ENCODE measurements at regions not wholly inside any gene's neighbourhood (a gene's known extent, or its start where the extent isn't known, plus 50 kb on each side); places are given as distances from the start of the nearest gene placed in this dataset.

DNA sequence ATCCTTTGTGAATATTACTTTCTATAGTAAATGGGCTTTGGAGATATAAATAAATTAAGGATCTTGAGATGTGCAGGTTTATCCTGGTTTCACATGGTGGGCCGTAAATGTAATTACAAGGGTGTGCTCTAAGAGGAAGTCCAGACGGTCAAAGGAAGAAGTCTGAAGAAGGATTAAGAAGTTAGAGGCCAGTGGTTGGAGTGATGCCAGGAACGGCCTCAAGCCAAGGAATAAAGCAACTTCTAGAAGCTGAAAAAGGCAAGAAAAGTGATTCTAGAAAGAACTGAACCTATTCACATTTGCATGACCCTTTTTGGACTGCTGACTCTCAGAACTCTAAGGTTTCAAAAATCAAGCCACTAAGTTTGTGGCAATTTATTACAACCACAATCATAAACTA is 981.3 kb upstream of the ALCAM start:
- no peak overlapping the region for H3K4me3 ChIP-seq (ENCODE audit: low read depth in 1 of 2, low read length in 2 of 2)

DNA sequence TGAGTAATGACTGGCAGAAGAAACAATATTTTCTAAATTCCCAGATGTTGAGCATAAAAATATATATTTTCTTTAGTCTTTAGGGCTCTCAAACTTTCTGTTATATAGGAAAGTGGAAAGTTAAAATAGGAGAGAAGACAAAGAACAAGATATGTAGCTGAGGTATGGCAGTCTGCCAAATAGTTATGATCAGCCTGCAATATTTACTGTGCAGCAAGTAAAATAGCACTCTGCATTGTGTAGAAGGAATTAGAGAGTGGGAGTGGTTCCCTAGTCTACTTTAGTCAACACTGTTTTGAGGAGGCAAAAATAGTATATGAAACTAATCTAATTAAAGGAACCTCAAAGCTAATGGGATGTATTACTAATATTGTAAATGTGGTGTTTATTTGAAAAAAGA is 978.1 kb upstream of the ALCAM start:
- H3K9me3 ChIP-seq (ENCODE audit: control insufficient read depth in 1 of 2, low read length in 2 of 2), result no peaks in the 10 kb centered on the region
- no peak overlapping the region for H3K9ac ChIP-seq (ENCODE audit: low read depth in 1 of 2, low read length in 2 of 2)
- H3K27me3 ChIP-seq (ENCODE audit: control insufficient read depth in 1 of 2, insufficient read depth in 2 of 2, low read length in 2 of 2), result no peaks in the 10 kb centered on the region
- no peaks in the 10 kb centered on the region for H3K36me3 ChIP-seq (ENCODE audit: control insufficient read depth in 1 of 2, insufficient read depth in 2 of 2, low read length in 2 of 2)
- H3K4me3 ChIP-seq (ENCODE audit: low read depth in 1 of 2, low read length in 2 of 2), result no peak overlapping the region
- no peak overlapping the region for H3K27ac ChIP-seq (ENCODE audit: low read depth, low read length)
- H3K4me1 ChIP-seq (ENCODE audit: control insufficient read depth in 1 of 2, insufficient read depth in 2 of 2, low read length in 2 of 2), result no peaks in the 10 kb centered on the region

More for the DNA sequence above, 981.3 kb upstream of the ALCAM start:
- Histone ChIP-seq H3K9me3 (ENCODE audit: control insufficient read depth in 1 of 2, low read length in 2 of 2) (no peaks in the 10 kb centered on the region), H3K27me3 (ENCODE audit: control insufficient read depth in 1 of 2, insufficient read depth in 2 of 2, low read length in 2 of 2) (no peaks in the 10 kb centered on the region), H3K9ac (ENCODE audit: low read depth in 1 of 2, low read length in 2 of 2) (no peak overlapping the region), H3K36me3 (ENCODE audit: control insufficient read depth in 1 of 2, insufficient read depth in 2 of 2, low read length in 2 of 2) (no peaks in the 10 kb centered on the region), H3K27ac (ENCODE audit: low read depth, low read length) (no peak overlapping the region), H3K4me1 (ENCODE audit: control insufficient read depth in 1 of 2, insufficient read depth in 2 of 2, low read length in 2 of 2) (no peaks in the 10 kb centered on the region)

DNA sequence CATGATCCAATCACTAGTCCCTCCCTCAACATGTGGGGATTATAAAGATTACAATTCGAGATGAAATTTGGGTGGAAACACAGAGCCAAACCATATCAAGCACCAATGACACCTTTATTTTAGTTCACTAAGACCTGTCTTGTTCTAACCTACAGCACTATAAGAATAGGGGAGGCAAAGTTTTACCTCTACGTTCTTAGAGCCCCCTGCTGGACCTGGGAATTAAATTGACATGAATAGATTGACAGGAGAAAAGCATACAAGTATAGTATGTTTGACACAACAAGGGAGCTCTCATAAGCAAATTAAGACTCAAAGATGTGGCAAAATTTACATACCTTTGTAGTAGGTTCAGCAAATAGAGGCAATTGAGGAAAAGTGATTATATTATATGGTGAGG is 974.4 kb upstream of the ALCAM start:
- H3K4me3 ChIP-seq (ENCODE audit: low read depth in 1 of 2, low read length in 2 of 2), result no peak overlapping the region
- H3K36me3 ChIP-seq (ENCODE audit: control insufficient read depth in 1 of 2, insufficient read depth in 2 of 2, low read length in 2 of 2), result no peaks in the 10 kb centered on the region
- H3K4me1 ChIP-seq (ENCODE audit: control insufficient read depth in 1 of 2, insufficient read depth in 2 of 2, low read length in 2 of 2), result no peaks in the 10 kb centered on the region
- no peaks in the 10 kb centered on the region for H3K9me3 ChIP-seq (ENCODE audit: control insufficient read depth in 1 of 2, low read length in 2 of 2)
- no peaks in the 10 kb centered on the region for H3K27me3 ChIP-seq (ENCODE audit: control insufficient read depth in 1 of 2, insufficient read depth in 2 of 2, low read length in 2 of 2)
- H3K9ac ChIP-seq (ENCODE audit: low read depth in 1 of 2, low read length in 2 of 2), result no peak overlapping the region
- no peak overlapping the region for H3K27ac ChIP-seq (ENCODE audit: low read depth, low read length)

DNA sequence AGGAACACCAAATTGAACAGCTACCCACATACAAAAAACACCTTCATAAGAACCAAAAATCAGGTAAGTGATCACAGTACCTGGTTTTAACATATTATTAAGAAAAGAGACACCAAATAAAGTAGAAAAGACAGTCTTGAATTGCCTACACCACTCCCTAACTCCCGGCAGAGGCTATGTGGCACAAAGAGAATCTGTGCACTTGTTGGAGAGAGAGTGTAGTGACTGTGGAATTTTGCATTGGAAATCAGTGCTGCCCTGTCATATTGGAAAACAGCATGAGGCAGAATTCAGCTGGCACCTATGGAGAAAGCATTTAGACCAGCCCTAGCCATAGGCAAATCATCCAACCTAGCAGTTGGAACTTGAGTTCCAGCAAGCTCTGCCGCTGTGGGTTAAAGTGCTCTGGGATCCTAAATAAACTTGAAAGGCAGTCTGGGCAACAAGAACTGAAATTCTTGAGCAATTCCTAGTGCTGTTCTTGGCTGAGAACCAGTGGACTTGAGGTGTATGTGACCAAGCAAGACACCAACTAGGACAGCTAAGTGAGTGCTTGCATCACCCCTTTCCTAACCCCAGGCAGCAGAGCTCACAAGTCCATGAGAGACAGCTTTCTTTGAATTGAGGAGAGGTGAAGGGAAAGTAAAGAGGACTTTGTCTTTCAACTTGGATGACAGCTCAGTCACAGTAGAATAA is 969.6 kb upstream of the ALCAM start:
- H3K27me3 ChIP-seq (ENCODE audit: control insufficient read depth in 1 of 2, insufficient read depth in 2 of 2, low read length in 2 of 2), result no peaks in the 10 kb centered on the region
- no peaks in the 10 kb centered on the region for H3K36me3 ChIP-seq (ENCODE audit: control insufficient read depth in 1 of 2, insufficient read depth in 2 of 2, low read length in 2 of 2)
- H3K4me3 ChIP-seq (ENCODE audit: low read depth in 1 of 2, low read length in 2 of 2), result no peak overlapping the region
- H3K27ac ChIP-seq (ENCODE audit: low read depth, low read length), result no peak overlapping the region
- H3K4me1 ChIP-seq (ENCODE audit: control insufficient read depth in 1 of 2, insufficient read depth in 2 of 2, low read length in 2 of 2), result no peaks in the 10 kb centered on the region
- no peak overlapping the region for H3K9ac ChIP-seq (ENCODE audit: low read depth in 1 of 2, low read length in 2 of 2)
- H3K9me3 ChIP-seq (ENCODE audit: control insufficient read depth in 1 of 2, low read length in 2 of 2), result peaks cover 0 to 4% of the 10 kb centered on the region in 2 donors

DNA sequence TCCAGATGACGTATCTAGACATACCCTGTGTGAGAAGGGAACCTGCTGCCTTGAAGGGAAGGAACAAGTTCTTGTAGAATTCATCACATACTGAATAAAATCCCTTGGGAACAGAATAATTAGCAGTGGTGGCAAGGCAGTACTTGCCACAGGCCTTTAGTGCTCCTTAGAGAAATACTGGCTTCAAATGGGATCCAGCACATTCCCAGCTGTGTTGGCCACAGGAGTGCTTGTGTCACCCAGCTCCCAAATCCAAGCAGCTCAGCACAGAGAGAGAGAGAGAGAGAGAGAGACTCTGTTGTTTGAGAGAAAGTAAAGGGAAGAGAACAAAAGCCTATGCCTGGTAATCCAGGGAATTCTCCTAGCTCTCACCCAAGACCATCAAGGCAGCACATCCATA is 969.0 kb upstream of the ALCAM start:
- Histone ChIP-seq H3K4me1 (ENCODE audit: control insufficient read depth in 1 of 2, insufficient read depth in 2 of 2, low read length in 2 of 2) (no peaks in the 10 kb centered on the region), H3K27me3 (ENCODE audit: control insufficient read depth in 1 of 2, insufficient read depth in 2 of 2, low read length in 2 of 2) (no peaks in the 10 kb centered on the region), H3K4me3 (ENCODE audit: low read depth in 1 of 2, low read length in 2 of 2) (no peak overlapping the region), H3K27ac (ENCODE audit: low read depth, low read length) (no peak overlapping the region), H3K9ac (ENCODE audit: low read depth in 1 of 2, low read length in 2 of 2) (no peak overlapping the region), H3K36me3 (ENCODE audit: control insufficient read depth in 1 of 2, insufficient read depth in 2 of 2, low read length in 2 of 2) (no peaks in the 10 kb centered on the region), H3K9me3 (ENCODE audit: control insufficient read depth in 1 of 2, low read length in 2 of 2) (peaks cover 0 to 4% of the 10 kb centered on the region in 2 donors)

DNA sequence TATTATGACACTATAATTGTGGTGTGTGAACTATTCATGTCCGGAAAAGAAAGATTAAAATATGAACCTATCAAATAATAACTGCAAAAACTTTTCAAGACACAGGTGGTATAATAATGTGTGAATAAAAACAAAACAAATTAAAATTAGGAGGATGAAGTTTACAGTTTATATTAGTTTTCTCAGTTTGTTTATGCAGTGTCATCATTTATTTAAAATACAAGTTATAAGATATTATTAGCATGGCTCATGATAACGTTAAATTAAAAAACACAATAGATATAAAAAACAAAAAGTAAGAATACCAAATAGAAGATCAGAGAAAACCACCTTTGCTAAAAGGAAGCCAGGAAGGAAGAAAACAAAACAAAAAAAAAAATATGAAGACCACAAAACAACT is 963.8 kb upstream of the ALCAM start:
- Histone ChIP-seq H3K36me3 (ENCODE audit: control insufficient read depth in 1 of 2, insufficient read depth in 2 of 2, low read length in 2 of 2) (no peaks in the 10 kb centered on the region), H3K4me1 (ENCODE audit: control insufficient read depth in 1 of 2, insufficient read depth in 2 of 2, low read length in 2 of 2) (no peaks in the 10 kb centered on the region), H3K9me3 (ENCODE audit: control insufficient read depth in 1 of 2, low read length in 2 of 2) (peaks cover 0 to 3% of the 10 kb centered on the region in 2 donors), H3K9ac (ENCODE audit: low read depth in 1 of 2, low read length in 2 of 2) (no peak overlapping the region), H3K27me3 (ENCODE audit: control insufficient read depth in 1 of 2, insufficient read depth in 2 of 2, low read length in 2 of 2) (no peaks in the 10 kb centered on the region), H3K27ac (ENCODE audit: low read depth, low read length) (no peak overlapping the region), H3K4me3 (ENCODE audit: low read depth in 1 of 2, low read length in 2 of 2) (no peak overlapping the region)

DNA sequence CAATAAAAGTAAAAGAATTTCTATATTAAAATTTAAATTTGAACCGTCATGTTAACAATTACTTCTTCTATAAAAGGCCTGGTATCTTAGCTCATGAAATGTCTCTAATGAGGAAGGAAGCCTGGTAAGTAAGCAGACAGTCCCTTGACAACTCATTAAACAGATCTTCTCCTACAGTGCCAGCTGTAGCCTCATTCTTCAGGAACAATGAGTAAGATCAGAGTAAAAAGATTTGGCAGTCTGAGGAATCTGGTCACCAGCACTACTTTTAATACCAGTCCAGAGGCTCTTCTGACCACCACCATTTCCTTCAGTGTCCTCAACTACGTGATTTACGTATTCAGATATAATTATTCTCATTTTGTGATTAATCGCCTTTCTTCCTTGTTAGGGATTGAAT is 955.0 kb upstream of the ALCAM start:
- no peaks in the 10 kb centered on the region for H3K4me1 ChIP-seq (ENCODE audit: control insufficient read depth in 1 of 2, insufficient read depth in 2 of 2, low read length in 2 of 2)
- no peak overlapping the region for H3K9ac ChIP-seq (ENCODE audit: low read depth in 1 of 2, low read length in 2 of 2)
- peaks cover 0 to 4% of the 10 kb centered on the region in 2 donors for H3K9me3 ChIP-seq (ENCODE audit: control insufficient read depth in 1 of 2, low read length in 2 of 2)
- H3K36me3 ChIP-seq (ENCODE audit: control insufficient read depth in 1 of 2, insufficient read depth in 2 of 2, low read length in 2 of 2), result no peaks in the 10 kb centered on the region
- H3K27ac ChIP-seq (ENCODE audit: low read depth, low read length), result no peak overlapping the region
- no peak overlapping the region for H3K4me3 ChIP-seq (ENCODE audit: low read depth in 1 of 2, low read length in 2 of 2)
- no peaks in the 10 kb centered on the region for H3K27me3 ChIP-seq (ENCODE audit: control insufficient read depth in 1 of 2, insufficient read depth in 2 of 2, low read length in 2 of 2)

DNA sequence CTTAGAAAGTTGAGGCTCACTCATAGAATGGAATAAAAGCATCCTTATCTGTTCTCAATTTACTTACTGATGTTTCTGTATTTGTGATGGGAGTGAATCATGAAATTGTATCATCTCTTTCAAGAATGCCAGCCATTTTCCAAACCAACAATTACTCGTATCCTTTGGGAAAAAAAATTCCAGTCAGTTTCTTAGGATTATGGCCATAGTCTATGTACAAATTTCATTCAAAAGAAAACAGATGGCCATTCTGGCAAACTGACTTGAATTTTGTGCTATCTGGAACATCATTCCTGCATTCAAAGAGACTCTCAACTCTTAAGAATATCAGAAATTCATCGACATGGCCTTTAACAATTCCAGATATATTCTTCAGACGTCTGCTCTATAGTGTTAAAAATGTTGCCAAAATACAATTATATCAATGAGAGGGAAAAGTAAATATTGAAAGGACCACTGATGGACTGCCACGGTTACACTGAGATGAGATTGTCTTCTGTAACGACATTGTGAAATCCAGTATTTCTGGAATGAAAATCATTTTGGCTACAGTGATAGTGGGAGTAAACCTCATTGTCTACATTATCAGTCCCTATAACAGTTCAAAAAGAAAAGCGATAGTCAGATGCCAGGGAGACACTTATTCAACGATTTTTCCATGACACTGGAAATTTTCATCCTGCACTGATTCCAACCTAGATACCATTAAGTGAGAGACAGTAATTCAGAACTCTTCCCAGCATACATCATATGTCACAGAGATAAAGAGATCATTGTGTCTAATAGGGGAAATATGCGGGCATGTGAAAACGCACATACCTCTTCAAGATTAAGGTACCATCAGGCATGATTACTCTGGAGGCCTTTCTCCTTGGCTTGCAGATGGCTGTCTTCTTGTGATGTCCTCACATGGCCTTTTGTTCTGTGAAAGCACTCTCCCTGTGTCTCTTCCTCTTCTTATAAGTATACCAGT is 953.8 kb upstream of the ALCAM start:
- Histone ChIP-seq H3K27ac (ENCODE audit: low read depth, low read length) (no peak overlapping the region), H3K27me3 (ENCODE audit: control insufficient read depth in 1 of 2, insufficient read depth in 2 of 2, low read length in 2 of 2) (no peaks in the 10 kb centered on the region), H3K4me1 (ENCODE audit: control insufficient read depth in 1 of 2, insufficient read depth in 2 of 2, low read length in 2 of 2) (no peaks in the 10 kb centered on the region)

DNA sequence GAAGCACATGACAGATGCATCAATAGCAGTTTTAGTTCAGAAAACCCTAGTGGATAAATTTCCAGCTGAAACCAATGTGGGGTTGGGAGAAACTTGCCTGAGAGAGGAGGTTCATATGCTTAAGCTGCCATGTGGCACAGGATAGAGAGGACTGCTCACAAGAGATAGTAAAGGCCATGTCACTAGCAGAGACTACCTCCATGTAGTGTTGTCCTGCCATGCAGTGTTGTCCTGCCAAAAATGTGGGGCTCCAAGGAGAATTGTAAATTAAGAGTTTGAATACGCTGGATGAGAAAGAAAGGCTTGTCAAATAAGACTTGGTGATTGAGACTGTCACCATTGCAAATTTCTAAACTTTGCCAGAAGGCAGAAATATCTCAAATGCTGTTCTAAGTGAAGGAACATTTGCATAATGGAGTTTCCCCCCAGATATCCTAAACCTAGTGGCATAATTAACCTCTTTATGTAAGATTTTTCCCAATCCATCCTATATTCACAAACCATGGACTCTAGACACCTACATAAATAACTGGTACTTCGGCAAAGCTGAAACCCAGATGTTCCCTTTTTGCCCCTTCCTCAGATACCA is 938.3 kb upstream of the ALCAM start:
- H3K27me3 ChIP-seq (ENCODE audit: control insufficient read depth in 1 of 2, insufficient read depth in 2 of 2, low read length in 2 of 2), result no peaks in the 10 kb centered on the region
- H3K36me3 ChIP-seq (ENCODE audit: control insufficient read depth in 1 of 2, insufficient read depth in 2 of 2, low read length in 2 of 2), result no peaks in the 10 kb centered on the region

More for the DNA sequence above, 953.8 kb upstream of the ALCAM start:
- Histone ChIP-seq H3K9me3 (ENCODE audit: control insufficient read depth in 1 of 2, low read length in 2 of 2) (peaks cover 0 to 4% of the 10 kb centered on the region in 2 donors), H3K4me3 (ENCODE audit: low read depth in 1 of 2, low read length in 2 of 2) (no peak overlapping the region), H3K36me3 (ENCODE audit: control insufficient read depth in 1 of 2, insufficient read depth in 2 of 2, low read length in 2 of 2) (no peaks in the 10 kb centered on the region), H3K9ac (ENCODE audit: low read depth in 1 of 2, low read length in 2 of 2) (no peak overlapping the region)

DNA sequence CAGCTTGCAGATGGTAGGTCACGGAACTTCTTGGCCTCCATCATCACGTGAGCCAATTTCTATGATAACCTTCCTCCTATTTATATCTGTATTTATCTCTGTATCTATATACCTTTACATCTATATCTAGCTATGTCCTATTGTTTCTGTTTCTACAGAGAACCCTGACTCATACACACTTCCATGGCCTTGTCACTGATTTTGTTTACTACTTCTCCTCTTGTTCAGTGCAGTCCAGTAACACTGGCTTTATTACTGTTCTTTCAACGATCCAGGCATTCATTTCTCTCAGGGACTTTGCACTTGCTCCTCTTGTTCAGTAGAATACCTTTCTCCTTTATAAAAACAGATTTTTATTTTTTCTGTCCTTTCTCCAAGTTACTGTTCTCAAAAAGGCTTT is 937.0 kb upstream of the ALCAM start:
- Histone ChIP-seq H3K27ac (ENCODE audit: low read depth, low read length) (no peak overlapping the region), H3K4me1 (ENCODE audit: control insufficient read depth in 1 of 2, insufficient read depth in 2 of 2, low read length in 2 of 2) (no peaks in the 10 kb centered on the region), H3K9me3 (ENCODE audit: control insufficient read depth in 1 of 2, low read length in 2 of 2) (no peaks in the 10 kb centered on the region), H3K36me3 (ENCODE audit: control insufficient read depth in 1 of 2, insufficient read depth in 2 of 2, low read length in 2 of 2) (no peaks in the 10 kb centered on the region), H3K4me3 (ENCODE audit: low read depth in 1 of 2, low read length in 2 of 2) (no peak overlapping the region), H3K9ac (ENCODE audit: low read depth in 1 of 2, low read length in 2 of 2) (no peak overlapping the region), H3K27me3 (ENCODE audit: control insufficient read depth in 1 of 2, insufficient read depth in 2 of 2, low read length in 2 of 2) (no peaks in the 10 kb centered on the region)

More for the DNA sequence above, 938.3 kb upstream of the ALCAM start:
- H3K27ac ChIP-seq (ENCODE audit: low read depth, low read length), result no peak overlapping the region
- peaks cover 0 to 3% of the 10 kb centered on the region in 2 donors for H3K9me3 ChIP-seq (ENCODE audit: control insufficient read depth in 1 of 2, low read length in 2 of 2)
- H3K9ac ChIP-seq (ENCODE audit: low read depth in 1 of 2, low read length in 2 of 2), result no peak overlapping the region
- H3K4me1 ChIP-seq (ENCODE audit: control insufficient read depth in 1 of 2, insufficient read depth in 2 of 2, low read length in 2 of 2), result no peaks in the 10 kb centered on the region
- no peak overlapping the region for H3K4me3 ChIP-seq (ENCODE audit: low read depth in 1 of 2, low read length in 2 of 2)
